ENCODE measurements at regions not wholly inside any gene's neighbourhood (a gene's known extent, or its start where the extent isn't known, plus 50 kb on each side); places are given as distances from the start of the nearest gene placed in this dataset.

GRCh38 chr3:19765954-19766353 lies 168.1 kb downstream of the EFHB start:
- Histone ChIP-seq H3K36me3 (ENCODE audit: control insufficient read depth in 4 of 4, insufficient read depth in 4 of 4, low read length in 4 of 4) (no peaks in the 10 kb centered on the region), H3K9ac (ENCODE audit: insufficient read depth in 1 of 2, low read length in 2 of 2) (no peak overlapping the region), H3K27ac (ENCODE audit: low read depth in 1 of 2, low read length in 1 of 2) (no peak overlapping the region), H3K9me3 (ENCODE audit: control insufficient read depth in 4 of 4, insufficient read depth in 3 of 4, low read length in 3 of 4) (no peaks in the 10 kb centered on the region), H3K4me3 (no peak overlapping the region), H3K4me1 (ENCODE audit: control insufficient read depth in 5 of 5, insufficient read depth in 5 of 5, low read length in 5 of 5) (no peaks in the 10 kb centered on the region), H3K27me3 (ENCODE audit: control insufficient read depth in 3 of 3, insufficient read depth in 3 of 3, low read length in 2 of 3) (no peaks in the 10 kb centered on the region)
- WGBS, 2 donors: 66 to 80% methylated on average over 3 of the region's 3 CpGs
- no peak for DNase-seq
- no peak for ATAC-seq (ENCODE audit: insufficient read depth, low FRiP score)
- TF ChIP-seq, protein P1, sequence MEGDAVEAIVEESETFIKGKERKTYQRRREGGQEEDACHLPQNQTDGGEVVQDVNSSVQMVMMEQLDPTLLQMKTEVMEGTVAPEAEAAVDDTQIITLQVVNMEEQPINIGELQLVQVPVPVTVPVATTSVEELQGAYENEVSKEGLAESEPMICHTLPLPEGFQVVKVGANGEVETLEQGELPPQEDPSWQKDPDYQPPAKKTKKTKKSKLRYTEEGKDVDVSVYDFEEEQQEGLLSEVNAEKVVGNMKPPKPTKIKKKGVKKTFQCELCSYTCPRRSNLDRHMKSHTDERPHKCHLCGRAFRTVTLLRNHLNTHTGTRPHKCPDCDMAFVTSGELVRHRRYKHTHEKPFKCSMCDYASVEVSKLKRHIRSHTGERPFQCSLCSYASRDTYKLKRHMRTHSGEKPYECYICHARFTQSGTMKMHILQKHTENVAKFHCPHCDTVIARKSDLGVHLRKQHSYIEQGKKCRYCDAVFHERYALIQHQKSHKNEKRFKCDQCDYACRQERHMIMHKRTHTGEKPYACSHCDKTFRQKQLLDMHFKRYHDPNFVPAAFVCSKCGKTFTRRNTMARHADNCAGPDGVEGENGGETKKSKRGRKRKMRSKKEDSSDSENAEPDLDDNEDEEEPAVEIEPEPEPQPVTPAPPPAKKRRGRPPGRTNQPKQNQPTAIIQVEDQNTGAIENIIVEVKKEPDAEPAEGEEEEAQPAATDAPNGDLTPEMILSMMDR (IDR thresholded peaks at IDR 0.05; ENCODE audit: control extremely low read depth, extremely low read depth): no peak

DNA sequence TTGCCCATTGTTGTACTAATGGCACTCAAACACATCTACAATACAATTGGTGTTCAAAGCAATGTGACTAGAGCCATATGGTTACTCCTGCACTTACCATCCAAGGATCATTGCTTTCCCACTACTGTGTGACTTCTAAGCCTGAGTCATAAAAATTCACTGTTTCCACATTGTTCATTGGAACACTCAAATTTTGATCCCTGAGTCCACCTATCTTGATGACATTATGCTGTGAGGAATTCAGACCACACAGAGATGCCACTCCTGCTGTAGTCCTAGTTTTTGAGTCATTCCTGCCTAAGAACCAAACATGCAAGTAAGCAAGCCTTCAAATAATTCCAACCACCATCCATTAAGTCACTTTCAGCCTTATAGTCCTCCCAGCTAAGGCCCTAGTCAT lies 176.2 kb downstream of the EFHB start:
- Histone ChIP-seq H3K4me1 (ENCODE audit: control insufficient read depth in 5 of 5, insufficient read depth in 5 of 5, low read length in 5 of 5) (no peaks in the 10 kb centered on the region), H3K27ac (ENCODE audit: low read depth in 1 of 2, low read length in 1 of 2) (no peak overlapping the region), H3K9me3 (ENCODE audit: control insufficient read depth in 4 of 4, insufficient read depth in 3 of 4, low read length in 3 of 4) (no peaks in the 10 kb centered on the region), H3K36me3 (ENCODE audit: control insufficient read depth in 4 of 4, insufficient read depth in 4 of 4, low read length in 4 of 4) (no peaks in the 10 kb centered on the region), H3K27me3 (ENCODE audit: control insufficient read depth in 3 of 3, insufficient read depth in 3 of 3, low read length in 2 of 3) (no peaks in the 10 kb centered on the region), H3K4me3 (no peak overlapping the region), H3K9ac (ENCODE audit: insufficient read depth in 1 of 2, low read length in 2 of 2) (no peak overlapping the region)
- TF ChIP-seq, protein P1 (IDR thresholded peaks at IDR 0.05; ENCODE audit: control extremely low read depth, extremely low read depth): no peak
- DNase-seq (no peak), ATAC-seq (ENCODE audit: insufficient read depth, low FRiP score) (no peak)

- Histone ChIP-seq H3K4me3 (no peak overlapping the region), H3K9me3 (ENCODE audit: control insufficient read depth in 4 of 4, insufficient read depth in 3 of 4, low read length in 3 of 4) (peaks cover 0 to 6% (median 2%) of the 10 kb centered on the region in 4 donors), H3K27ac (ENCODE audit: low read depth in 1 of 2, low read length in 1 of 2) (no peak overlapping the region), H3K9ac (ENCODE audit: insufficient read depth in 1 of 2, low read length in 2 of 2) (no peak overlapping the region), H3K27me3 (ENCODE audit: control insufficient read depth in 3 of 3, insufficient read depth in 3 of 3, low read length in 2 of 3) (peaks cover 0 to 4% (median 0%) of the 10 kb centered on the region in 3 donors), H3K36me3 (ENCODE audit: control insufficient read depth in 4 of 4, insufficient read depth in 4 of 4, low read length in 4 of 4) (no peaks in the 10 kb centered on the region), H3K4me1 (ENCODE audit: control insufficient read depth in 5 of 5, insufficient read depth in 5 of 5, low read length in 5 of 5) (no peaks in the 10 kb centered on the region)
- TF ChIP-seq, protein P1 (IDR thresholded peaks at IDR 0.05; ENCODE audit: control extremely low read depth, extremely low read depth): no peak
- ATAC-seq (ENCODE audit: insufficient read depth, low FRiP score) (no peak), DNase-seq (no peak)
- WGBS, 2 donors: 88 to 92% methylated on average over 22 of the region's 22 CpGs
Measured at GRCh38 chr3:19749448-19750017, 184.5 kb downstream of the EFHB start.

All from lung (tissue), 11 donors.